Vagina (tissue), 2 donors: ENCODE measurements at regions not wholly inside any gene's neighbourhood (a gene's known extent, or its start where the extent isn't known, plus 50 kb on each side); places are given as distances from the start of the nearest gene placed in this dataset.

ENCODE experiments used
- POLR2A ChIP-seq, 2 donors: fragments of 450-650 bp; IDR thresholded peaks; one replicate each; pipeline ENCODE4 v1.6.1; 2017; ENCODE audit warnings: antibody characterized with exemption in 2 of 2, mild to moderate bottlenecking in 2 of 2, moderate library complexity in 2 of 2
- POLR2AphosphoS5 ChIP-seq, 2 donors: sonication (generic); formaldehyde crosslinking; IDR thresholded peaks; one replicate each; pipeline ENCODE4 v1.9.0; 2017; ENCODE audit warnings: antibody characterized with exemption in 2 of 2, mild to moderate bottlenecking in 2 of 2, low read depth in 1 of 2; ENCODE audit not compliant: insufficient read depth in 1 of 2
- TF ChIP-seq, protein P1 (sequence below), 3 experiments: fragments of 450-650 bp in 2 of 3; fragments of 200-600 bp in 1 of 3; sonication (generic) in 1 of 3; IDR thresholded peaks; one replicate each; pipeline ENCODE4 v1.5.1; 2017 to 2019; ENCODE audit warnings: antibody characterized with exemption in 3 of 3, mild to moderate bottlenecking in 2 of 3, moderate library complexity in 2 of 3

DNA sequence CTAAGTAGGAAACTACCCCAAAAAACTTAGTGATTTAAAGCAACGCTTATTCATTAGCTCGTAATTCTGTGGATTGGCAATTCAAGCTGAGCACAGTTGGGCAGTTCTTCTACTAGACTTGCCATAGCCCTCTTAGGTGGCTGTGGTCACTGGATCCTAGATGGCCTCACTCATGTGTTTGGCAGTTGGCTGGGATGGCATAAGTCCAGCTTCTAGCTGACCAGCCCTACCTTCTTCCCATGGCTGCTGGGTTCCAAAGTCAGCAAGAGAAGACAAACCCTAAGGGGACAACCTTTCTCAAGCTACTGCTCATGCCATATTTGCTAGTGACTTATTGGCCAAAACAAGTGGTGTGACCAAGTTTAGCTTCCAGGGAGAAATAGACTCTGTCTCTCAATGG, 95.3 kb downstream of the COPS8 start:
- TF ChIP-seq, protein P1, sequence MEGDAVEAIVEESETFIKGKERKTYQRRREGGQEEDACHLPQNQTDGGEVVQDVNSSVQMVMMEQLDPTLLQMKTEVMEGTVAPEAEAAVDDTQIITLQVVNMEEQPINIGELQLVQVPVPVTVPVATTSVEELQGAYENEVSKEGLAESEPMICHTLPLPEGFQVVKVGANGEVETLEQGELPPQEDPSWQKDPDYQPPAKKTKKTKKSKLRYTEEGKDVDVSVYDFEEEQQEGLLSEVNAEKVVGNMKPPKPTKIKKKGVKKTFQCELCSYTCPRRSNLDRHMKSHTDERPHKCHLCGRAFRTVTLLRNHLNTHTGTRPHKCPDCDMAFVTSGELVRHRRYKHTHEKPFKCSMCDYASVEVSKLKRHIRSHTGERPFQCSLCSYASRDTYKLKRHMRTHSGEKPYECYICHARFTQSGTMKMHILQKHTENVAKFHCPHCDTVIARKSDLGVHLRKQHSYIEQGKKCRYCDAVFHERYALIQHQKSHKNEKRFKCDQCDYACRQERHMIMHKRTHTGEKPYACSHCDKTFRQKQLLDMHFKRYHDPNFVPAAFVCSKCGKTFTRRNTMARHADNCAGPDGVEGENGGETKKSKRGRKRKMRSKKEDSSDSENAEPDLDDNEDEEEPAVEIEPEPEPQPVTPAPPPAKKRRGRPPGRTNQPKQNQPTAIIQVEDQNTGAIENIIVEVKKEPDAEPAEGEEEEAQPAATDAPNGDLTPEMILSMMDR (IDR thresholded peaks at IDR 0.05): no peak
- TF ChIP-seq POLR2A (IDR thresholded peaks at IDR 0.05) (no peak), POLR2AphosphoS5 (IDR thresholded peaks at IDR 0.05; ENCODE audit: insufficient read depth in 1 of 2, low read depth in 1 of 2) (no peak)
